ENCODE measurements at regions not wholly inside any gene's neighbourhood (a gene's known extent, or its start where the extent isn't known, plus 50 kb on each side); places are given as distances from the start of the nearest gene placed in this dataset.
A peak's percentile ranks its signal among the peaks of the same experiment; 100 is the strongest.

GRCh38 chr22:27433585-27434190 lies 367.9 kb downstream of the MN1 start:
- Mint-ChIP-seq H3K4me1 (peaks cover 61% of the 10 kb centered on the region), H3K27ac (ENCODE audit: unreplicated experiment) (peak overlapping the region; percentile 67), H3K27me3 (ENCODE audit: low read depth) (no peaks in the 10 kb centered on the region), H3K36me3 (ENCODE audit: low read depth) (no peaks in the 10 kb centered on the region), H3K9me3 (no peaks in the 10 kb centered on the region), H3K4me3 (no peak overlapping the region)
- no peak for DNase-seq (ENCODE audit: low read depth, low spot score)
- TF ChIP-seq, protein P1, sequence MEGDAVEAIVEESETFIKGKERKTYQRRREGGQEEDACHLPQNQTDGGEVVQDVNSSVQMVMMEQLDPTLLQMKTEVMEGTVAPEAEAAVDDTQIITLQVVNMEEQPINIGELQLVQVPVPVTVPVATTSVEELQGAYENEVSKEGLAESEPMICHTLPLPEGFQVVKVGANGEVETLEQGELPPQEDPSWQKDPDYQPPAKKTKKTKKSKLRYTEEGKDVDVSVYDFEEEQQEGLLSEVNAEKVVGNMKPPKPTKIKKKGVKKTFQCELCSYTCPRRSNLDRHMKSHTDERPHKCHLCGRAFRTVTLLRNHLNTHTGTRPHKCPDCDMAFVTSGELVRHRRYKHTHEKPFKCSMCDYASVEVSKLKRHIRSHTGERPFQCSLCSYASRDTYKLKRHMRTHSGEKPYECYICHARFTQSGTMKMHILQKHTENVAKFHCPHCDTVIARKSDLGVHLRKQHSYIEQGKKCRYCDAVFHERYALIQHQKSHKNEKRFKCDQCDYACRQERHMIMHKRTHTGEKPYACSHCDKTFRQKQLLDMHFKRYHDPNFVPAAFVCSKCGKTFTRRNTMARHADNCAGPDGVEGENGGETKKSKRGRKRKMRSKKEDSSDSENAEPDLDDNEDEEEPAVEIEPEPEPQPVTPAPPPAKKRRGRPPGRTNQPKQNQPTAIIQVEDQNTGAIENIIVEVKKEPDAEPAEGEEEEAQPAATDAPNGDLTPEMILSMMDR (conservative IDR thresholded peaks at IDR 0.05) = no peak

DNA sequence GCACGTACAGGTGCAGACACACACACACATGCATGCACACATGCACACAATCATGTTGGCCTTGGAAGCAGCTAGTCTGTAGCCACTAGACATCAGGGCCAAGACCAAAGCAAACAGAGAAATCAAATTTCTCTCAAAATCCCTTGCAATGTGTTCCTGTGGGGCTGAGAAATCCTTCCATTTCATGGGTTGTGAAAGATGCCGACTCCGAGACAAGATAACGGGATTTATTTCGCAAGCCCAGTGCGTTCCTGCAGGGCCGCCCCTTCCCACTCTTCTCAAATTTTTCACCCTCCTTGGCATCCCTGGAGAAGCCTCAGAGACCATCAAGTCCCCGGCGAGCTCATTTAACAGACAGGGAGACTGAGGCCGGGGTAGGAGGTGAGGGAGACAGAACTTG lies 366.7 kb downstream of the MN1 start:
- no peaks in the 10 kb centered on the region for H3K27me3 Mint-ChIP-seq (ENCODE audit: low read depth)
- TF ChIP-seq, protein P1 (conservative IDR thresholded peaks at IDR 0.05) = no peak
- H3K36me3 Mint-ChIP-seq (ENCODE audit: low read depth) = no peaks in the 10 kb centered on the region
- no peak overlapping the region for H3K4me3 Mint-ChIP-seq
- no peak for DNase-seq (ENCODE audit: low read depth, low spot score)
- no peaks in the 10 kb centered on the region for H3K9me3 Mint-ChIP-seq
- H3K4me1 Mint-ChIP-seq = peaks cover 67% of the 10 kb centered on the region
- peak overlapping the region; percentile 35 for H3K27ac Mint-ChIP-seq (ENCODE audit: unreplicated experiment)

DNA sequence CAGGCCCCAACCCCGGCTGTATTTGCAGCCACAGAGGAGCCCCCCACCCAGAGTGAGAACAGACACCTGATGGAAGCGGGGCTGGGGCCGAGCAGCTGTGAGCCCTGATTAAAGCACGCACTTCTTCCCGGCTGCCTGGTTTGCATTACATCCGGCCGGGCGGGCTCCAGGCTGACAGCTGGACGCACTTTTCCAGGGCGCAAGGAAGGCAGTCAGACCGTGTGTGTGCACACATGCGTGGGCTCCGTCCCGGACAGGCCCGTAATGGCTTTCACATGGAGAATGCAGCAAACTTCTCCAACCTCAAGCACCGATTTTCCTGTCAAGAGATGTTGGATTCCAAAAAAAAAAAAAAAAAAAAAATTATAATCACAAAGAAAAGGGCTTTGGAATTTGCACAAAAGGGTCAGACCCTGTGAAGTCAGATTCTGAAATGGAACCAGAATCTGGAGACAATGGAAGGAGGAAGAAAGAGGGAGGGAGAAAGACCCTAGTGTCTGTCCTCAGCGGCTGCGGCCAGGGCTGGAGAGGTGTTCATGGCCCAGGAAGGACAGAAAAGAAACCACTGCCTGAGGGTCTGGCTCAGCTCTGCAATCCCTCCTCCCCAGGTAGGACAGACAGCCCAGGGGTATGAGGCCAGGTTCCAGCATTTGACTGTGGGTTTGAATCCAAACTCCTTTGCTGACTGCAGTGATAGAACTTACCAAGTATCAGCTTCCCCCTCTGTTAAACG lies 365.5 kb downstream of the MN1 start:
- DNase-seq (ENCODE audit: low read depth, low spot score) = peak; percentile 43
- H3K36me3 Mint-ChIP-seq (ENCODE audit: low read depth) = no peaks in the 10 kb centered on the region
- no peaks in the 10 kb centered on the region for H3K27me3 Mint-ChIP-seq (ENCODE audit: low read depth)
- H3K4me1 Mint-ChIP-seq = peaks cover 65% of the 10 kb centered on the region
- H3K27ac Mint-ChIP-seq (ENCODE audit: unreplicated experiment) = peak overlapping the region; percentile 92
- H3K9me3 Mint-ChIP-seq = no peaks in the 10 kb centered on the region
- TF ChIP-seq, protein P1 (conservative IDR thresholded peaks at IDR 0.05) = no peak
- H3K4me3 Mint-ChIP-seq = peak overlapping the region; percentile 34

DNA sequence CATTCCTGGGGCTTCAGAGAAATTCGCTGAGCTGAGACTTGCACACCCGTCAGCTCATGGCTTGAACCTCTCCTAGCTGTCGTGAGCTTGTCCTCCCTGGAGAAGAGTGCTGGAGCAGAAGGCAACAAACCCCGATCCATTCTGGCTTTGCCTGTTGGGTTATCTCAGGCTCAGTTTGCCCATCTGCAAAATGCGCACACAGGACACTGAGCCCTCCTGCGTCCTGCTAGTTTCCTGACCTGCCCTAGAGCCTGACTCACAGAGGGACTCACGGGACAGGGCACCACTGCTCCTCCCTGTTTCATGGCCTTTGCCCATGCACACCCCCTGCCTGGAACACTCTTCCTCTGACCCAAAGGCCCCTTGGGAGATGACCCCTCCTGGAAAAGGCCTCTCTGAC lies 365.0 kb downstream of the MN1 start:
- Mint-ChIP-seq H3K9me3 (no peaks in the 10 kb centered on the region), H3K27ac (ENCODE audit: unreplicated experiment) (peak overlapping the region; percentile 92), H3K4me1 (peaks cover 68% of the 10 kb centered on the region), H3K36me3 (ENCODE audit: low read depth) (no peaks in the 10 kb centered on the region), H3K27me3 (ENCODE audit: low read depth) (no peaks in the 10 kb centered on the region), H3K4me3 (no peak overlapping the region)
- DNase-seq (ENCODE audit: low read depth, low spot score) = no peak
- TF ChIP-seq, protein P1 (conservative IDR thresholded peaks at IDR 0.05) = no peak

- no peaks in the 10 kb centered on the region for H3K9me3 Mint-ChIP-seq
- H3K4me3 Mint-ChIP-seq = no peak overlapping the region
- no peaks in the 10 kb centered on the region for H3K27me3 Mint-ChIP-seq (ENCODE audit: low read depth)
- no peak for DNase-seq (ENCODE audit: low read depth, low spot score)
- H3K4me1 Mint-ChIP-seq = peaks cover 74% of the 10 kb centered on the region
- no peaks in the 10 kb centered on the region for H3K36me3 Mint-ChIP-seq (ENCODE audit: low read depth)
- TF ChIP-seq, protein P1 (conservative IDR thresholded peaks at IDR 0.05) = no peak
- H3K27ac Mint-ChIP-seq (ENCODE audit: unreplicated experiment) = no peak overlapping the region
Measured at GRCh38 chr22:27437570-27437969, 364.0 kb downstream of the MN1 start.
